SK-N-MC (cell line): ENCODE measurements at regions not wholly inside any gene's neighbourhood (a gene's known extent, or its start where the extent isn't known, plus 50 kb on each side); places are given as distances from the start of the nearest gene placed in this dataset.

Source experiments
- DNase-seq: peaks from one replicate; pipeline ENCODE4 v3.0.0-alpha.2; 2011; ENCODE audit warnings: low read depth, low spot score
- H3K27ac ChIP-seq: fragments of 200-600 bp; sonication (generic); 2 replicates; pipeline ENCODE4 v1.5.1; 2016; ENCODE audit warnings: mixed run types
- H3K36me3 ChIP-seq: fragments of 200-600 bp; sonication (generic); 2 replicates; pipeline ENCODE4 v1.6.1; 2017; ENCODE audit warnings: antibody characterized with exemption, low read length, mixed read lengths; ENCODE audit not compliant: insufficient read depth
- H3K4me3 ChIP-seq: fragments of 200-600 bp; sonication (generic); 2 replicates; pipeline ENCODE4 v1.5.1; 2016
- H3K9ac ChIP-seq: fragments of 200-600 bp; sonication (generic); 2 replicates; pipeline ENCODE4 v1.8.0; 2017; ENCODE audit warnings: mixed run types, mixed read lengths; ENCODE audit not compliant: insufficient read length
- H3K9me3 ChIP-seq: fragments of 200-600 bp; sonication (generic); 2 replicates; pipeline ENCODE4 v1.6.1; 2017; ENCODE audit warnings: low read depth, mild to moderate bottlenecking, antibody characterized with exemption, low read length, moderate library complexity, mixed read lengths
- EZH2 ChIP-seq: fragments of 200-600 bp; sonication (generic); IDR thresholded peaks from one replicate; pipeline ENCODE4 v1.6.1; 2017; ENCODE audit warnings: antibody characterized with exemption
- FOXP2 ChIP-seq: optimal IDR thresholded peaks from 2 replicates; pipeline ENCODE3; 2011; ENCODE audit warnings: mild to moderate bottlenecking, moderate library complexity; ENCODE audit not compliant: insufficient read depth; ENCODE audit errors: extremely low read length, control extremely low read depth

GRCh38 chr6:58419321-58419720, 1101.9 kb downstream of the PRIM2 start:
- H3K9me3 ChIP-seq = no peaks in the 10 kb centered on the region
- TF ChIP-seq EZH2 (no peak), FOXP2 (no peak)
- no peak overlapping the region for H3K27ac ChIP-seq
- no peak overlapping the region for H3K9ac ChIP-seq
- no peak for DNase-seq
- no peak overlapping the region for H3K4me3 ChIP-seq
- no peaks in the 10 kb centered on the region for H3K36me3 ChIP-seq
